Large intestine (tissue), 3 donors: ENCODE measurements at regions not wholly inside any gene's neighbourhood (a gene's known extent, or its start where the extent isn't known, plus 50 kb on each side); places are given as distances from the start of the nearest gene placed in this dataset.

Experiments used
- DNase-seq, 2 donors: peaks; one replicate each; pipeline versions ENCODE4 v3.0.0 to v3.0.0-alpha.2; 2013
- H3K27ac ChIP-seq: one replicate; pipeline ENCODE4 v1.5.1; 2013; ENCODE audit warnings: low read length
- H3K27me3 ChIP-seq: 2 replicates; pipeline ENCODE4 v1.6.1; 2013; ENCODE audit warnings: low read length; ENCODE audit not compliant: control insufficient read depth, insufficient read depth
- H3K36me3 ChIP-seq: 2 replicates; pipeline ENCODE4 v1.6.1; 2013; ENCODE audit warnings: low read length; ENCODE audit not compliant: control insufficient read depth, insufficient read depth
- H3K4me1 ChIP-seq: one replicate; pipeline ENCODE4 v1.6.1; 2013; ENCODE audit warnings: low read length; ENCODE audit not compliant: control insufficient read depth, insufficient read depth
- H3K4me3 ChIP-seq: one replicate; pipeline ENCODE4 v1.5.1; 2013; ENCODE audit warnings: low read length
- H3K9me3 ChIP-seq: one replicate; pipeline ENCODE4 v1.6.1; 2013; ENCODE audit warnings: mild to moderate bottlenecking, low read depth, low read length, moderate library complexity; ENCODE audit not compliant: control insufficient read depth
- WGBS: methylation state at CpG from one replicate; pipeline ENCODE4 v1.1.5; 2013; ENCODE audit warnings: low lambda C conversion rate; ENCODE audit not compliant: insufficient coverage; 5-methylcytosine and 5-hydroxymethylcytosine counted together

- no peaks in the 10 kb centered on the region for H3K36me3 ChIP-seq
- H3K4me3 ChIP-seq, result no peak overlapping the region
- WGBS, result no CpG with 5 or more reads among the region's 2 CpGs
- H3K27me3 ChIP-seq, result no peaks in the 10 kb centered on the region
- H3K9me3 ChIP-seq, result no peaks in the 10 kb centered on the region
- peak in 1 of 2 donors; percentile 63 for DNase-seq
- H3K4me1 ChIP-seq, result peaks cover 36% of the 10 kb centered on the region
- H3K27ac ChIP-seq, result peak overlapping the region; percentile 82
These were observed 191.2 kb upstream of the PELI2 start for GRCh38 chr14:55927028-55927427.

- no peaks in the 10 kb centered on the region for H3K36me3 ChIP-seq
- 25% methylated on average over 2 of the region's 2 CpGs for WGBS
- H3K4me1 ChIP-seq, result peaks cover 36% of the 10 kb centered on the region
- peak overlapping the region; percentile 82 for H3K27ac ChIP-seq
- no peaks in the 10 kb centered on the region for H3K27me3 ChIP-seq
- peak; percentile 62 to 91 for DNase-seq
- no peaks in the 10 kb centered on the region for H3K9me3 ChIP-seq
- H3K4me3 ChIP-seq, result no peak overlapping the region
These were observed 189.9 kb upstream of the PELI2 start for GRCh38 chr14:55928276-55928675.

GRCh38 chr14:55929136-55929535, 189.1 kb upstream of the PELI2 start:
- 50% methylated on average over 1 of the region's 4 CpGs for WGBS
- Histone ChIP-seq H3K36me3 (no peaks in the 10 kb centered on the region), H3K4me3 (no peak overlapping the region), H3K9me3 (peaks cover 3% of the 10 kb centered on the region), H3K27me3 (no peaks in the 10 kb centered on the region), H3K4me1 (peaks cover 36% of the 10 kb centered on the region), H3K27ac (no peak overlapping the region)
- peak in 1 of 2 donors; percentile 17 for DNase-seq

- H3K4me1 ChIP-seq, result peaks cover 36% of the 10 kb centered on the region
- H3K27me3 ChIP-seq, result no peaks in the 10 kb centered on the region
- no peak overlapping the region for H3K27ac ChIP-seq
- no CpG with 5 or more reads among the region's 5 CpGs for WGBS
- H3K4me3 ChIP-seq, result no peak overlapping the region
- H3K9me3 ChIP-seq, result peaks cover 3% of the 10 kb centered on the region
- no peak for DNase-seq
- H3K36me3 ChIP-seq, result no peaks in the 10 kb centered on the region
These were observed 188.0 kb upstream of the PELI2 start for GRCh38 chr14:55930016-55930784.

GRCh38 chr14:55936691-55937090, 181.5 kb upstream of the PELI2 start:
- H3K9me3 ChIP-seq, result peaks cover 7% of the 10 kb centered on the region
- H3K27ac ChIP-seq, result no peak overlapping the region
- H3K36me3 ChIP-seq, result no peaks in the 10 kb centered on the region
- no peak overlapping the region for H3K4me3 ChIP-seq
- H3K4me1 ChIP-seq, result no peaks in the 10 kb centered on the region
- H3K27me3 ChIP-seq, result no peaks in the 10 kb centered on the region
- no CpG with 5 or more reads among the region's 3 CpGs for WGBS
- peak in 1 of 2 donors; percentile 37 for DNase-seq

GRCh38 chr14:55938249-55938791, 179.9 kb upstream of the PELI2 start:
- Histone ChIP-seq H3K27me3 (no peaks in the 10 kb centered on the region), H3K27ac (no peak overlapping the region), H3K36me3 (no peaks in the 10 kb centered on the region), H3K4me3 (no peak overlapping the region), H3K9me3 (peaks cover 7% of the 10 kb centered on the region), H3K4me1 (peaks cover 6% of the 10 kb centered on the region)
- 70% methylated on average over 2 of the region's 10 CpGs for WGBS
- DNase-seq, result no peak

GRCh38 chr14:55942076-55942654, 176.0 kb upstream of the PELI2 start:
- Histone ChIP-seq H3K36me3 (no peaks in the 10 kb centered on the region), H3K9me3 (peaks cover 4% of the 10 kb centered on the region), H3K4me3 (no peak overlapping the region), H3K4me1 (peaks cover 6% of the 10 kb centered on the region), H3K27ac (no peak overlapping the region), H3K27me3 (no peaks in the 10 kb centered on the region)
- 29% methylated on average over 1 of the region's 4 CpGs for WGBS
- DNase-seq, result peak in 1 of 2 donors; percentile 55

GRCh38 chr14:55942826-55943225, 175.4 kb upstream of the PELI2 start:
- no peaks in the 10 kb centered on the region for H3K36me3 ChIP-seq
- peaks cover 4% of the 10 kb centered on the region for H3K9me3 ChIP-seq
- peaks cover 6% of the 10 kb centered on the region for H3K4me1 ChIP-seq
- no CpG with 5 or more reads among the region's 1 CpG for WGBS
- H3K4me3 ChIP-seq, result no peak overlapping the region
- H3K27ac ChIP-seq, result no peak overlapping the region
- no peaks in the 10 kb centered on the region for H3K27me3 ChIP-seq
- no peak for DNase-seq

GRCh38 chr14:55944757-55945156, 173.5 kb upstream of the PELI2 start:
- H3K9me3 ChIP-seq, result peaks cover 4% of the 10 kb centered on the region
- no peaks in the 10 kb centered on the region for H3K36me3 ChIP-seq
- H3K4me3 ChIP-seq, result no peak overlapping the region
- no CpG with 5 or more reads among the region's 3 CpGs for WGBS
- H3K27me3 ChIP-seq, result no peaks in the 10 kb centered on the region
- H3K27ac ChIP-seq, result no peak overlapping the region
- no peak for DNase-seq
- H3K4me1 ChIP-seq, result peaks cover 6% of the 10 kb centered on the region

- no peaks in the 10 kb centered on the region for H3K9me3 ChIP-seq
- WGBS, result no CpG with 5 or more reads among the region's 2 CpGs
- no peaks in the 10 kb centered on the region for H3K36me3 ChIP-seq
These were observed 172.0 kb upstream of the PELI2 start for GRCh38 chr14:55946231-55946630.

More at GRCh38 chr14:55946231-55946630, 172.0 kb upstream of the PELI2 start:
- Histone ChIP-seq H3K4me1 (peaks cover 6% of the 10 kb centered on the region), H3K27me3 (no peaks in the 10 kb centered on the region), H3K27ac (no peak overlapping the region), H3K4me3 (no peak overlapping the region)
- no peak for DNase-seq
